ENCODE measurements at regions not wholly inside any gene's neighbourhood (a gene's known extent, or its start where the extent isn't known, plus 50 kb on each side); places are given as distances from the start of the nearest gene placed in this dataset.

GRCh38 chr2:161571051-161571429 lies 53.2 kb upstream of the SLC4A10 start:
- TF ChIP-seq EZH2phosphoT487 (IDR thresholded peaks at IDR 0.05; ENCODE audit: insufficient read depth, low read depth) (no peak), EZH2 (IDR thresholded peaks at IDR 0.05; ENCODE audit: insufficient read depth, poor library complexity, severe bottlenecking) (no peak)
